ACHN (cell line): ENCODE measurements at regions not wholly inside any gene's neighbourhood (a gene's known extent, or its start where the extent isn't known, plus 50 kb on each side); places are given as distances from the start of the nearest gene placed in this dataset.
"Not testable (repeated sequence)": the region's sequence is repeated elsewhere in the genome, so short reads cannot be mapped to it uniquely, and the experiment has no call there.

Source experiments
- DNase-seq: peaks from one replicate; pipeline ENCODE4 v3.0.0-alpha.2; 2015
- in situ Hi-C: cut with HindIII; loops from 2 replicates; pipeline ENCODE4 v1.10.0; 2017; ENCODE audit warnings: low sequenced_read_pairs, low pct_ligation_motif_present, low pct_unique_long_range_greater_than_20kb

GRCh38 chr16:66256919-66257318 lies 109.6 kb upstream of the CDH5 start:
- DNase-seq, result no peak
- in situ Hi-C loops, result no loop called here

- no peak for DNase-seq
Observed at GRCh38 chr16:66255647-66256046, 110.8 kb upstream of the CDH5 start.

GRCh38 chr16:66254751-66255150 lies 111.7 kb upstream of the CDH5 start:
- DNase-seq, result no peak
- in situ Hi-C loops, result no loop called here

More at GRCh38 chr16:66255647-66256046, 110.8 kb upstream of the CDH5 start:
- in situ Hi-C loops, result no loop called here

- in situ Hi-C loops, result no loop called here
- DNase-seq, result no peak
Observed at GRCh38 chr16:66254106-66254505, 112.4 kb upstream of the CDH5 start.

GRCh38 chr16:66251476-66252160 lies 114.9 kb upstream of the CDH5 start:
- no peak for DNase-seq
- in situ Hi-C loops, result no loop called here

GRCh38 chr16:66250686-66251431 lies 115.6 kb upstream of the CDH5 start:
- no peak for DNase-seq
- in situ Hi-C loops, result no loop called here

- no peak for DNase-seq
- in situ Hi-C loops, result no loop called here
Observed at GRCh38 chr16:66247516-66248481, 118.7 kb upstream of the CDH5 start.

GRCh38 chr16:66245868-66246267 lies 120.6 kb upstream of the CDH5 start:
- in situ Hi-C loops, result no loop called here
- no peak for DNase-seq

- in situ Hi-C loops, result no loop called here
Observed at GRCh38 chr16:66245072-66245471, 121.4 kb upstream of the CDH5 start.

GRCh38 chr16:66242672-66243071 lies 123.8 kb upstream of the CDH5 start:
- in situ Hi-C loops, result no loop called here

More at GRCh38 chr16:66245072-66245471, 121.4 kb upstream of the CDH5 start:
- DNase-seq, result no peak

GRCh38 chr16:66242206-66242605 lies 124.3 kb upstream of the CDH5 start:
- DNase-seq, in situ Hi-C loops: not testable (repeated sequence)

More at GRCh38 chr16:66242672-66243071, 123.8 kb upstream of the CDH5 start:
- no peak for DNase-seq

- in situ Hi-C loops, result no loop called here
- no peak for DNase-seq
Observed at GRCh38 chr16:66240631-66241395, 125.7 kb upstream of the CDH5 start.

- no peak for DNase-seq
- in situ Hi-C loops, result no loop called here
Observed at GRCh38 chr16:66240088-66240487, 126.4 kb upstream of the CDH5 start.

GRCh38 chr16:66238696-66239095 lies 127.8 kb upstream of the CDH5 start:
- DNase-seq, result no peak

GRCh38 chr16:66236301-66236700 lies 130.2 kb upstream of the CDH5 start:
- no peak for DNase-seq
- in situ Hi-C loops, result no loop called here

More at GRCh38 chr16:66238696-66239095, 127.8 kb upstream of the CDH5 start:
- in situ Hi-C loops, result no loop called here

- no peak for DNase-seq
- in situ Hi-C loops, result no loop called here
Observed at GRCh38 chr16:66231452-66232160, 134.9 kb upstream of the CDH5 start.

- in situ Hi-C loops, result no loop called here
- DNase-seq, result no peak
Observed at GRCh38 chr16:66229651-66230050, 136.8 kb upstream of the CDH5 start.

GRCh38 chr16:66228792-66229191 lies 137.7 kb upstream of the CDH5 start:
- no peak for DNase-seq
- in situ Hi-C loops, result no loop called here
